Hippocampal formation (tissue), 2 donors: ENCODE measurements at regions not wholly inside any gene's neighbourhood (a gene's known extent, or its start where the extent isn't known, plus 50 kb on each side); places are given as distances from the start of the nearest gene placed in this dataset.
"Not testable (repeated sequence)": the region's sequence is repeated elsewhere in the genome, so short reads cannot be mapped to it uniquely, and the experiment has no call there.

Experiments used
- DNase-seq, 2 donors: peaks; one replicate each; lab custom pipeline; 2025; lab: John Stamatoyannopoulos, UW

- no peak for DNase-seq
Measured at GRCh38 chr12:124706363-124706762, 139.0 kb upstream of the NCOR2 start.

DNA sequence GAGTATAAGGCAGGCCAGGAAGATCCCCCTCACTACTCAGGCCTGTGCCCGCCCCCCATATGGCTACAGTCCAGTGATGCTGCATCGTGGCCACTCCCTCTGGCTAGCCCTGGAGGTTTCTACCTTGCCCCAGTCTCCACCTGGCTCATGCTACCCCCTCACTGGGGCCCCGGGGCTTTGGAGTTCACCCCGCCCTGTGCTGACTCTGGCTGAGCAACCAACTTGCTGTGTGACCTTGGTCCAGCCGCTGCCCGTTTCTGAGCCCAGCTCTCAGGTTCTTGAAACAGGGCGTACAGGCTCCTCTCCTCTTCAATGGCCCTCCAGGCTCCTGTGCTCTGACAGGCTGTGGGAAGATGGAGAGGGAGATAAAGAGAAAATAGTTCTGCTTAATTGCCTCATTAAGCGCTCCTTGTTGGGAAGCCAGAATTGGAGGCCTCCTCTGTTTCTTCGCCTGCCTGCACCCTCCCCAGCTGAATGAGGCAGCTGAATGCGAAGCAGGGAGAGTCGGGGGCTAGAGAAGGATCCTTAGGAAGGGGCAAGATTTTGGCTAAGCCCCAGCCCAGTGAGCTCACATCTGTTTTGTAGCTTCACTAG, 138.2 kb upstream of the NCOR2 start:
- no peak for DNase-seq

- DNase-seq = no peak
Measured at GRCh38 chr12:124704619-124705018, 137.2 kb upstream of the NCOR2 start.

GRCh38 chr12:124703856-124704255, 136.4 kb upstream of the NCOR2 start:
- no peak for DNase-seq

- no peak for DNase-seq
Measured at GRCh38 chr12:124702736-124703135, 135.3 kb upstream of the NCOR2 start.

GRCh38 chr12:124700810-124701592, 133.6 kb upstream of the NCOR2 start:
- peak in 1 of 2 donors; percentile 41 for DNase-seq

DNA sequence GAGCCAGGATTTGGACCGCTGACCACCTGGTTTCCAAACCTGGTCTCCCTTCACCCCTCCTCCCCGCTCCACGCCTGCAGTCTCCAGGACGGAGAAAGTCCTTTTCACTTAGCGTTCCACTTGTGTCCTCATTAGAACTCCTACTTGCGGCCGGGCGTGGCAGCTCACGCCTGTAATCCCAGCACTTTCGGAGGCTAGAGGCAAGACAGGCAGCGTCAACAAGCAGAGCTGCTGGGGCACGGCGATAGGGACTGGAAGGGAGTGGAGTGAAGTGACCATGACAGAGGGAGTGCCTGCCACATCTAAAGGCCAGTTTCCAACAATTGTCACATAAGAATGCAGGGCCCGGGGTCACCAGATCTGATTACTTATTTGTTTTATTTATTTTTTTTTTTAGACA, 132.5 kb upstream of the NCOR2 start:
- no peak for DNase-seq

DNA sequence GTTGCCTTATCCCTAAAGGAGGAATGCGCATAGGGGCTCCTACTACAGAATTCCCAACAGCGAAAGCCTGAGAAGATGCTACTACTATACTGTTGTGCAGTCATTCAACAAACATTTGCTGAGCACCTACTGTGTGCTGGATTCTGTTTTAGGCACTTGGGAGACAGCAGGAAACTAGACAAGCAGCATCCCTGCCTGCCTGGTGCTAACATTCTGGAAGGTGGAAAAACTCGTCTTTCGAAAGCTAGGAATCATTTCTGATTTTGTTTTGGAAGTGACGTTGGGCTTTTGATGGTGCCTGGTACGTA, 131.5 kb upstream of the NCOR2 start:
- DNase-seq = no peak

GRCh38 chr12:124698211-124698997, 131.0 kb upstream of the NCOR2 start:
- peak; percentile 65 to 70 for DNase-seq

DNA sequence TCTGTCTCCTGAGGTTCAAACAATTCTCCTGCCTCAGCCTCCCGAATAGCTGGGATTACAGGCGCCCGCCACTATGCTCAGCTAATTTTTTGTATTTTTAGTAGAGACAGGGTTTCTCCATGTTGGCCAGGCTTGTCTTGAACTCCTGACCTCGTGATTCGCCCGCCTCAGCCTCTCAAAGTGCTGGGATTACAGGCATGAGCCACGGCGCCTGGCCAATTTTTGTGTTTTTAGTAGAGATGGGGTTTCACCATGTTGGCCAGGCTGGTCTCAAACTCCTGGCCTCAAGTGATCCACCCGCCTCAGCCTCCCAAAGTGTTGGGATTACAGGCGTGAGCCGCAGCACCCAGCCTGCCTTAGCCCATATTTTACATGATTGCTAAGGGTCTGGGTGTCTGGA, 130.3 kb upstream of the NCOR2 start:
- DNase-seq = not testable (repeated sequence)

GRCh38 chr12:124696693-124697476, 129.5 kb upstream of the NCOR2 start:
- DNase-seq = peak; percentile 24 to 35

DNA sequence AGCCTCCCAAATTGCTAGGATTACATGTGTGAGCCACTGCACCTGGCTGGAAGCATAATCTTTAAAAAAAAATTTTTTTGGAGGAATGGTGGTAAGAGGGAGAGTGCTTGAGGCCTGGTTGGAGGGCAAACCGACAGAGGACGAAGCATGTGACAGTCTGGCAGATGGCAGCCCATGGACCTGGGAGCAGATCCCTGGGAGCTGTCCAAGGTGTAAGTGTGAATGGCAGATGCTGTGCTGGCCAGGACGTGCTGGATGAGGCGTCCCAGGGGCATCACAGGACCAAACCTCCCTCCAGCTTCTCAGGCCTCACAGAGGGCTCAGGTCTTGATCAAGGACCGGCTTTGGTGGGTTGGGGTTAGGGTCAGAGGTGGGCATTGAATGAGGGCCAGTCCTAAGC, 128.4 kb upstream of the NCOR2 start:
- DNase-seq = no peak

DNA sequence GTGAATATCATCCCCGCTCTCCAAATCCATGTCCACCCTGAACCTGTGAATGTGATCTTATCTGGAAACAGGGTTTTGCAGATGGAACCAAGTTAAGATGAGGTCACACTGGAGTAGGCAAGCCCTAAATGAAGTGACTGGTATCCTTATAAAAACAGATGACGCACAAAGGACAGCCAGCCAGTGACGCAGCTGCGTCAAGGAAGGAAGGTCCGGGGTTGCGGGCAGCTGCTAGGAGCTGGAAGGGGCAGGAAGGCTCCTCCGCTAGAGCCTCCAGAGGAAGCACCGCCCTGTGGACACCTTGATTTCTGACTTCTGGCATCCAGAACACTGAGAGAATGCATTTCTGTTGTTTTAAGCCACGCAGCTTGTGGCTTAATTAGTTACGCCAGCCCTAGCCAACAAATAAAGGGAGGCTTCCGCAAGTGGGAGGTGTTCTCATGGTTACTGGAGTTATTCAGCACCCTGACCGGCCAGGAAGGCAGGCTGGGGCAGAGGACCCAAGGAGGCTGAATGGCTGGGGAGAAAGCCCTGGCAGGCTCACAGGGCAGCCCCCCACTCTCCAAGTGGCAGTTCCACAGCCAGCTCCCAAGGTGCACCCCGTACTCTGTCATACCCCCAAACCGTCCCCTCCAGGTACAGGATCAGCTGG, 127.6 kb upstream of the NCOR2 start:
- DNase-seq = no peak

DNA sequence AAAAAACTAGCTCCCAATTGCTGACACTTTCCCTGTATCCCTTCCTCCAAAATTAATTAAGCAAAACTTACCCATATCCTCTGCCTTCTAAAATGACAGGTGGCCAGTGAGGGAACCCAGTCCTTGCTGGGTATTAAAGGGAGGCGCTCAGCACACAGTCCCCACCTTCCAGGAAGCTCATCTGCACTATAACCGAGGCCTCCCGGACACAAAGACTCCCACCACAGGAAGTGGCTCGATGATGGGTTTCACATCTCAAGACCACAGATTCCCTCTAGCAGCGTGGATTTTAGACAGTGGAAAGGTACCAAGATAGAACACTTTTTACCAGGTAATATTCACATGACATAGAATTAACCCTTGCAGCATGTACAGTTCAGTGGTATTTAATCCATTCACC, 126.8 kb upstream of the NCOR2 start:
- DNase-seq = no peak

DNA sequence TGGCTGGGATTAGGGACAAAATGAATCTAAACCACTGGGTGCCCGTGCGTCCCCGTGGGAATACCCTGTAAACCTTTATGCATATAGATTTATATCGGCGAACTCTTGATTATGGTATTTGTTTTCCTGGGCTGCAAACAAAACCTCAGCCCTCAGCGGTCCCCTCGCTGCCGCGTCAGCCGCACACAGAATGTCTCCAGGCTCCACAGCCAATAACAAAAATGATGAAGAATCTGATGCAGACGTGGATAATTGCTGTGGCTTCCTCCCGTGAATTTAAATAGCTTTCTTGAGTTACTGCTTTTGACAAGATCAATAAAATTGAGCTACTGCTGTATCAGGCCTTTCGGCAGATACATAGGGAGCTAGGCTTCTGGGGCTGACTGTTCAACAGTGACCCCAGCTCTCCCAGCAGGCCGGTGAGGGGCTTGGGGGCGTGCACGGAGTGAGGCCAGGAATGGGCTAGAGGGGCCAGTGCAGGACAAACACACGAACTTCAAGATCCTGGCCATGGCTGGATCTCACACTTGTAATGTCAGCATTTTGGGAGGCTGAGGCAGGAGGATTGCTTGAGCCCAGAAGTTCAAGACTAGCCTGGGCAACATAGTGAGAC, 125.8 kb upstream of the NCOR2 start:
- no peak for DNase-seq

GRCh38 chr12:124692443-124692842, 125.0 kb upstream of the NCOR2 start:
- DNase-seq = no peak

DNA sequence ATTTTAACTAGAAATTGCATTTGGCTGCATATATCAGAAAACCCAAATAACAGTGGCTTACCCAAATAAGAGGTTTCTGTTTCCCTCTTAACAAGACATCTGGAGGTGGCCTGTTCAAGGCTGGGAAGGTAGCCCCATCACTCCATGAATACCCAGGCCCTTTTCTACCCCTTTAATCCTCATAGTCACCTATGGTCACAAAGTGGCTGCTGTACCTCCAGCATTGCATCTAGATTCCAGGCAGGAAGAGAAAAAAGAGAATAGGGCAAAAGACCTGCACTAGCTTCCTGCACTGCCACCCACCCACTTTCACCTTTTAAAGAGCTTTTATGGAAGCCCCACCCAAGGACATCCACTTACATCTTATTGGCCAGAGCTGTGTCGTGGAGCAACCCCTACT, 124.0 kb upstream of the NCOR2 start:
- DNase-seq = no peak

GRCh38 chr12:124689631-124690030, 122.2 kb upstream of the NCOR2 start:
- DNase-seq = no peak

GRCh38 chr12:124688356-124688992, 121.1 kb upstream of the NCOR2 start:
- no peak for DNase-seq

GRCh38 chr12:124687917-124688316, 120.5 kb upstream of the NCOR2 start:
- peak; percentile 40 to 52 for DNase-seq
